Renal cortical epithelial cell (primary cell): ENCODE measurements at regions not wholly inside any gene's neighbourhood (a gene's known extent, or its start where the extent isn't known, plus 50 kb on each side); places are given as distances from the start of the nearest gene placed in this dataset.

Source experiments
- DNase-seq: peaks from one replicate; pipeline ENCODE4 v3.0.0-alpha.2; 2011; ENCODE audit warnings: low read depth

DNA sequence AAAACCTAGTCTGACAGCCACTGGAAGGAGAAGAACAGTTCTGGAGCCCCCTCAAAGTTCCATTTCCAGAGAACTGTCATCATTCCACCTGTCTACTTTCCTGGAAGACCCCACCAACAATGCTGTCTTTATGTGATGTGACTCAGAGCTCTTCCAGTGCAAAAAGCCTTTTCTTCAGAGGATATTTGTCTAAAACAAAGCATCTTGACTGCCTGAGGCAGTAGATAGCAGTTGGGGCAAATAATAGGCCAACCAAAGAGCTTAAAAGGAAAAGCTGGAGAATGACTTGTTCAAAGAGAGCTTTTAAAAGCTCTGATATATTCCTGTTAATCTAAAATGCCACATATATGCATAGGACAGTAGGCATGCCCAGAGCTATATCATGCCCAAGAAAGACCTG, 62.6 kb downstream of the MIS18A start:
- no peak for DNase-seq

DNA sequence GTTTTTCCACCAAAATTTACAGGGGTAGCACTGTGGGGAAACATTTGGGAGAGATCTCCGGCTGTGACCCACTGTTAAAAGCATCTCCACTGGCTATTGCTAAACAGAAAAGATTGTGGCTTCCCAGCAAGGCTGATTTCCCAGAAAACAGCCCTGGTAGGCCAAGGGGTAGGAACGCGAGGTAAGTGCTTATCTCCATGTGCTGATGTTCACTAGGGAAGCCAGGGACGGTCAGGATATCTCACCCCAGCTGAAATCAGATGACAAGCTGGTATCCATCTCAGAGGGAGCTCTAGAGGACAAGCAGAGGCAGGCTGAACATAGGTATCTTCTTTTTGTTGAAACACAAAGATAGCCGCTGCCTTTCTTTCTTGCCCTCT, 63.6 kb downstream of the MIS18A start:
- DNase-seq = no peak

DNA sequence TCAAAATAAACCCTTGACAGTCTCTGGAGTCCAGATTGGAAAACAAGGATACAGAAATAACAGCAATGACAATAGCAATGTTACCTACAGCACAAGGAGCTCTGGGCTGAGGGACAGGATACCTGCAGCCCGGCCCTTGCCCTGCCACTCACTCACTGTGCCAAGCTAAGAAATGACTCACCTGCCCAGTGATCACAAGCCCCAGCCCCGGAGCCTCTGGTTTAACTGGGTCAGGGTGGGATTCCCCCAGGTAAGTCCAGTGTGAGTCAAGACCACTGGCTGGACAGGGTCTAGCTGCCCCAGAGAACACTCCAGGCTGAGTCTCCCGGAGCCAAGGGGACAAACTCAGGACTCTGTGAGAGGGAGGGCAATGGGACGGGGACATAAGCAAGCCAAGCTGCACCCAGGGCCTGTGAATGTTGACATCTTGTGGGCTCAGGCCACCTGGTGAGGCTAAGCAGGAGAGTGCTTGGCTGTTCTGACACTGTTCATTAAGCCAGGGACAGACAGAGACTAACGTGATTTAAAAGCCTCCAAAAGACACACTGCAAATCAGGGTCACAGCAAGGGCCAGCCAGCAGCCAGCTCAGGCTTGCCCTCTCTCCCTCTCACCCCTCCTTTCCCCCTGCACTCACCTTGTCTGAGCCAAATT, 64.1 kb downstream of the MIS18A start:
- no peak for DNase-seq

DNA sequence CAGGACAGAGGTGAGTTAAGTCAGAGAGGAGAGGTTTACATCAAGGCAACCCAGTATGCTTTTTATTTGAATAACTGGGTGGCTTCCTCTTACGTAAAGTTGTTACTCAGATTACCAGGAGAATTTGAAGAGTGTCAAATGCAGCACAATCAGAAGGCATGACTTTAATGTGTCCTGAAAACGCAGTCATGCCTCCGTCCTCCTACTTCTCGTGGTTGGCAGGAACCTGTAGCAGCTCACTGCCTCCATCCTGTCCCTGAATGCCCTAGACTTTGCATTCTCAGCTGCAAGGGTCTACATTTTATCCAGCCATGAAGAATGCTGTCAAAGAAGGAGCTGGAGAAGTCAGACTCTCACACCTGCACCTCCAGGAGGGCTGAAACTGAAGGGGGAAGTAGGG, 66.7 kb downstream of the MIS18A start:
- DNase-seq = no peak

DNA sequence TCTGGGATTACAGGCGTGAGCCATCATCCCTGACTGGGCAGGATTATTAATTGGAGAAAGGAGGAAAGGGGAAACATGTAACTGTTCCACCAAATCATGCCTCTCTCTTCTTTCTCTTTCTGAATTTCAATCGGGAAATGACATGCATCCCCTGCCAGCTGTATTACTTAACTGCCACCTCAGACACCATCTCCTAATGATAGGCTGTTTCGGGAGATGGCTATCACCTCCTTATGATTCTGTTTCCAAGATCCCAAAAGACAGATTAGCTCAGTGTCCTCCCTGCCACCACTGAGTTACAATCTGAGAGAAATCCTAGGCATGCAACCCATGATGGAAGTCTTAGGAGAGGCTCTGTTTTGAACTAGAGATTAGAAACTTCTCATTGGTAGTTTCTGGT, 67.5 kb downstream of the MIS18A start:
- DNase-seq = no peak

DNA sequence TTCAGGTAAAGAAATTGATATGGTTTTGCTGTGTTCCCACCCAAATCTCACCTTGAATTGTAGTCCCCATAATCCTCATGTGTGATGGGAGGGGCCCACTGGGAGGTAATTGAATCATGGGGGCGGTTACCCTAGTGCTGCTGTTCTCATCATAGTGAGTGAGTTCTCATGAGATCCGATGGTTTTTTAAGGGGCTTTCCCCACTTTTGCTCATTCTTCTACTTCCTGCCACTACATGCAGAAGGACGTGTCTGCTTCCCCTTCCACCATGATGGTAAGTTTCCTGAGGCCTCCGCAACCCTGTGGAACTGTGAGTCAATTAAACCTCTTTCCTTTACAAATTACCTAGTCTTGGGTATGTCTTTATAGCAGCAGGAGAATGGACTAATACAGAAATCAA, 69.3 kb downstream of the MIS18A start:
- DNase-seq = no peak

DNA sequence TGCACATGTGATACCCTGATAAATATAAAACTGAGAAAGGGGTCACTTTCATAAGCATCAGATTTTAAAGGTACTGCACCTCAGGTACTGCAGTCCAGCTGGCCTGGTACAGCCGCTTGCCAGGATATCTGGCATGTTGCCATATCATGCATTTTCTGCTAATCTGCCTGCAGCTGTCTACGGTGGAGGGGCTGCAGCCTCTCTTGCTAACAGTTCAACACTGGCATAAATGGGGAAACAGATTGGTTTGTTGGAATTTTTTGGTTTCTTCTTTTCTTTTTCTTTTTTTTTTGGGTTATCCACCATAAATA, 71.5 kb downstream of the MIS18A start:
- DNase-seq = no peak

DNA sequence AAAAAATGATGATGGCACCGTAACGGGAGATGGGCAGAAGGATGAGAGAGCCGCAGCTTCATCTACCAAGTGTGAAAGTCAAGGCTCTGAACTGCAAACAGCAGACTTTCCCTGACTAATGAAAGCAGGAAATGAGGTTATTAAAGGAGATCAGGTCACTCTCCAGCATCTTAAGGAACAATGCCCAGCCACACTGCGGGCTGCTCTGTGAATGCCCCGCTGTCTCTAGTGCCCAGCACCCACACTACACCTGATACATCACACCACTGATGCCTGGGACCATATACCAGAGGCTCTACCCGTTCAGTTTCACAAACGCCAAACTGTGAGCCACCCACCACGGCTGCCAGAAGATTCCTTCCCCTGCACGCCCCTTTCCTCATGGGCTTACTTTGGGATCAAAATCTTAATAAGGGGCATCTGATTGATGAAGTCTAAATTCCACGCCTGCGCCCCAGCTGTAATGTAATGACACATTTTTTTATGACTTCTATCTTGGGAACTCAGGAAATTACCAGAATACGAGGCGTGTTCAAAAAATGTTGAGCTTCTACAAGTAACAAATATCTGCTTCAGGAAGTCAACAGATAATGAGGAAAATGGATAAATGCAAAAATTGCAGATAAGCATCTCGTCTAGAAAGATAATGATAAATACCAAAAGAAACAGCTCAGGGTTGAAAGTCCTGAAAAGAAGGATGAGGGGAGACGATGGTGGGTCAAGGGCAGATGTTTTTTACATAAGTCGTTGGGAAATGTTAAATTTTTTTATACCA, 72.0 kb downstream of the MIS18A start:
- no peak for DNase-seq

DNA sequence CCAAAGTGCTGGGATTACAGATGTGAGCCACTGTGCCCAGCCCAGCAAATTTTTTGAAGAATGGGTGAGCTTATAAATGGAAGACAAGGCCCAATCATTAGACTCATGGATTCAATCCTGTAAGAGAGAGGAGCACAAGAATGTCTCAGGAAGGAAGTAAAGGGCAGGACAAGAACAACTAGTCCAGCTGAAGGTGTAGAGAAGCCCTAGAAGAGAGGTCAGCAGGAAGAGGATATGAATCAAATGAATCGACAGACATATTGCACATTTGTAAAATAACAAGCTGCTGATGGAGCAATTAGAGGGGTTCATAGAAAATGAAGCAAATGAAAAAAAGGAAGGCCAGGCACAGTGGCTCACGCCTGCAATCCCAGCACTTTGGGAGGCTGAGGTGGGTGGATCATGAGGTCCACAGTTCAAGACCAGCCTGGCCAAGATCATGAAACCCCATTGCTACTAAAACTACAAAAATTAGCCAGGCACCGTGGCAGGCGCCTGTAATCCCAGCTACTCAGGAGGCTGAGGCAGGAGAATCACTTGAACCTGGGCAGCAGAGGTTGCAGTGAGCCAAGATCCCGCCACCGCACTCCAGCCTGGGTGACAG, 74.9 kb downstream of the MIS18A start:
- DNase-seq = no peak

DNA sequence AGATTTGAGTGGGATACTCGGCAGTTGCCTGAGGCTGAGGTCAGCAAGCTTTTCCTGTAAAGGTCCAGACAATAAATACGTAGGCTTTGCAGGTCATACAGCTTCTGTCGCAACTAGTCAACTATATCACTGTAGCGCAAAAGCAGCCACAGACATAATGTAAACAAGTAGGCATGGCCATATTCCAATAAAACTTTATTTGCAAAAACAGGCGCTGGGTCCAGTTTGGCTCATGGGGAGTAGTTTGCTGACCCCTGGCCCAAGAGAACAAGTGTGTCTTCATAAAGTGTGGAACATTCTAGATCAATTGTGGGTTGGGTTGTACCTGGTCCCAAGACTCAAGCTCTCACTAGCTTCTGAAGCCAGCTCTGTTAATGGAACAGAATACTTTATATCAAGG, 78.8 kb downstream of the MIS18A start:
- DNase-seq = no peak

DNA sequence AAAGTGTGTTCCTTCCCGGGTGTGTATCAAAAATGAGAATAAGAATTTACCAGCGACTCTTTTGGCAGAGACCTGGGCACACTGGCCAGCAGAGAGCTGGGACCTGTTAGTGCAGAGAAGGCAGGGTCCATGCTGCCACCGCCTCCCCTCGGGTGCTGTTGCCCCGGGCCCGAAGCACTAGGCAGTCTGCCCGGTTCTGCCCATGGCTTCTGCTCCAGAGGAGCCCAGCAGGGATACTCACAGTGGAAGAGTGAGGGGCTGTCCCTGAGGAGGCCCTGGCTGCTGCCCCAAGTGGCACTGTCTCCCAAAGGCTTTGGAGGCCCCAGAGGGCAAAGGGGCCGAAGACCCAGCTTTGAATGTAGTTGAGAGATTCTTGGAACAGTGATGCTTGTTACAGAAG, 80.5 kb downstream of the MIS18A start:
- DNase-seq = no peak

DNA sequence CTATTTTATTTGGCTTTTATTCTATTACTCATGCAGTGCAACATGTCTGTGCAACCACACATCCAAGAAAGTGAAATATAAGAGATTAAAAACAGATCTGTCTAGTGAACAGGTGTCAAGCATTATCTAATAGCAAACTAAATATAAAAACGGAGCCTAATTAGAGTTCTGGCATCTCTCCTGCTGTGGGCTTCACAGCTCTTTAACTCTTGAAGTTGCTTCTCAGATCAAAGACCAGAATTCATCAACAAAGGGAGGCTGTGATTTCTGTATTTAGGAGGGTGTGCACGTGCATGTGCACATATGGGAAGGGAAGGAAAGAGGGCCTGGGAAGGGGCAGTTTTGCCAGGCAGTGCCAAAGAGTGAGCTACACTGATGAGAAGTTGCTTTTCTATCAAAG, 81.0 kb downstream of the MIS18A start:
- DNase-seq = no peak

DNA sequence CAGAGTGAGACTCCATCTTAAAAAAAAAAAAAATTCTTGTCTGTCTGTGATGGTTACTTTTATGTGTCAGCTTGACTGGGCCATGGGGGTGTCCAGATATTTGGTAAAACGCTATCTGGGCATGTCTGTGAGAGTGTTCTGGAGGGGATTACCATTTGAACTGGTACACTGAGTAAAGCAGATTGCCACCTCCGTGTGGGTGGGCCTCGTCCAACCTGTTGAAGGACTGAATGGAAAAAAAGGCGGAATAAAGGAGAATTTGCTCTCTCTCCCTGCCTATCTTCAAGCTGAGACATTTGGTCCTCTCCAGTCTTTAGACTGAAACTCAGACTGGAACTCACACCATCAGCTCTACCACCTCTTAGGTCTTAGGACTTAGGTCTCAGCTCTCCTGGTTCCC, 82.8 kb downstream of the MIS18A start:
- no peak for DNase-seq

DNA sequence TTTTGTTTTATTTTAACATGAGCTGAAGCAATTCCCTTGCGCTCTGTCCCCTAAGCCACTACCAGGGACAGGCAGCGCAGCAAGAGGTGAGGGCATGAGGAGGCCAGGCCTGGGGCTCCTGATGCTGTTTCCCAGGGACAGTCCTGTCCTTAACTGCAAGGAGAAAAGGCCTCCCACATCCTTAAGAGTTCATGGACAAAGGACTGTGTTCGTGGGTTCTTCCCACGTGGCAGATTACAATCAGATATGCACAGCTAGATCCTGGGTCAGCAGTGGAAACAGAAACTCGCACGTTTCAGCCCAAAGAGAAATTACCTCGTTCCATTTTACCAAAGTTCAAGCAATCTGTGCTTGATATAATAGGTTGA, 85.8 kb downstream of the MIS18A start:
- DNase-seq = no peak

DNA sequence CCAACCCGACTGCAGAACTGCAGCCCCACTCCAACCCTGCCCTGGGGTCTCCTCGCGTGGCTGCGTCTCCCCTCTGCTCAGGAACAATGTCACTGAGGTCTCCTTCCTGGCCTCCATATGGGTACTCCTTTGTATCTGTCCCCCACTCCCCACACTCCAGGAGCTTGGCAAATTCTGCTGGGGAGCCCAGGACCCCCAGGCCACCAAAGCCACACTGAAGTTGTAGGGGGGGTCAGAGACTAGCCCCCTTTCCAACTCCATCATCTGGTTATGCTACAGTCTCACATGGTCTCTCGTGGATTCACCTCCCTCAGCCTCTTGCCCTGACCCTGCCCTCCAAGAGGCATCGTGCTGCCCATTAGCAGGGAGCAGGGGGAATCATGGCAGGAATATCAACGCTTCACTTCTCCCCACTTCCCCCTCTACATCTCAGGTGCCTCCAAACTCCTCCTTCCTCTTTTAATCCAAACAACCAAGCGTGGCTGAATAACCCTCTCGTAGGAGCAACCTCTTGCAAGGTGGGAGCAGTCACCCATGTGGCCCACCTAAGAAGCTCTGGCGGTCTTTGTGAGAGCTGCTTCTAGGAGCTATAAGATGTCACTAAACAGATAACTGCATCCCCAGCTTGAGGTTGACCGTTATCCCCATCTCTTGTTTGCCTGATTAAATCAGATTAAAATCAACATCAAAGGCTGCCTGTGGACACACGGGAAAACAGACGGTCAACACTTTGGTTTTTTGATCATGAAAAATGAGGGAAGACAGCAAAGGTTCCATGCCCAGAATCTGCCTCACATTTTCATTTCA, 86.4 kb downstream of the MIS18A start:
- no peak for DNase-seq

DNA sequence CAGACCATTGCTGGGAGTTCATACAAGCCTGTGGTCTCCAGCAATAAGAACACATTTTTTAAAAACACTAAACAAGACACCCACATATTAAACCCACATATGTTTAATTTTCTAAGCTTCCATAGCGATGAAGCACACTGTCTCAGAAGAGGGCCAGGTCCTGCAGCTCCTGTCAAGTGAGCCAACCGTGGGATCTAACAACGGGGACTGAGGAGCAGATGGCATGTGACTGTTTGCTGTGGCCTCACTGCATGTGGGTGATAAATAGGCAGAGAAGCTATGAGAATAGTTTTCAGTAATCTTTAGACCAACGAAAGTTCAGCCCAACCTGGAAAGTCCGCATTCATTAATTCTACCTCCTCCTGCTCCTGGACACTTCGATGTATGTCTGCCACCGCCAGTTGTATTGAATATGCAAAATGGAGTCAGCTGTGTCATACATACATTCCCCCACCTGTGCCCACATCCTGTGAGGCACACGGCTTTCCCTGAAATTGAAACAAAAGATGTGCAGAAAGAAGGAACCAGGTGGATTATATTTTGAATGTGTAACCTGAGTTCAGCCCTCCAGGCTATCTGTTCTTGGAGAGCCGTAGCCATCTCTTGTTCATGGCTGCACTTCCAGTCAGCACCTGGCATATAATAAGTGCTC, 88.2 kb downstream of the MIS18A start:
- DNase-seq = no peak

DNA sequence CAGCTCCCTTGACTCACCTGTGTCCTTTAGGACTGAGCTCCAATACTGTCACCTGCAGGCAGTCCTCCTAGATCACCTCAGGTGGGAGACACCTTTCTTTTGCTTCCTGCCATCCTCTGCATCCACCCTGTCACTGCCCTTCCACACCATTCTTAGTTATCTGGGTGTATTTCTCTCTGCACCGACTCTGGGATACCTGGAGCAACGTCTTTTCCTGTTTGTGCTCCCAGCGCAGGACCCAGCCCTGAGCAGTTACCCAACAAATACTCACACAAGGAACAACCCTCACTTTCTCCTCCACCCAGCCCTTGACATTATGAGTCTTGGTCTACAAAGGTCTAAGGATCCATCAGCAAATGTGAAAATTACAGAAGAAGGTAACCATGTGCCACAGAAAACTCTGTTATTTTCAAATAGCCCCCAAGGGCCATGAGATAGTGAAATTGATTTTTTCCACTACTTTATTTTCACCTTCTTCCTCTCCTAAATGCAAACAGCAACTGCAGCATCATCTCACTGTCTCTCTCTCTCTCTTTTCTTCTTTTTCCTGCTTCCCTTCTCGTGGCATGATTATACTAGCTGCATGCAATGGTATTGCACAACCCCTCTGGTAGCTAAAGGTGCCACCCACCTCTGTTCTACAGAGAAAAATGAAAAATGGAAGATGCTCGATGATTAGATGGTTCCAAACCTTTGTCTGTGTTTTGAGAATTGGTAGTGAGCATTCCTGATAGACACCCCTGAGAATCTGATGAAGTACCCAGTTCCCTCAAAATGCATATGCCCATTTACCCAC, 89.0 kb downstream of the MIS18A start:
- DNase-seq = no peak

DNA sequence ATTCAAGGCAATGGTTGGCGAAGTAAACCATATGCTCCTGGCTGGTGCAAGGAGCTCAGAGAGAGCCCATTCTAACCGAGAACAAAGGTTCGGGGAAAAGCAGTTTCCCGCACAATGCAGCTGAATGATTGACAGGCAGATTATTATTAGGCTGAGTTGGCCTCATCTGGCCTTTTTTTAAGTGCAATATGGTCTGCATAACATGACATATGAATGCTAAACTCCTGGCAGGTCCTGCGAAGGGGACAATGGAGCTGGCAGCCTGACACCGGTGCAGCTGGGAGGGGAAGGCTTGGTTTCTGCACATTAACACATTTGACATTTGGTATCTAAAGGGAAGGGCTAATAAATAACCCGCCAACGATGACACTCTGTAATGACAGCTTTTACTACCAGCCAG, 92.0 kb downstream of the MIS18A start:
- DNase-seq = no peak

DNA sequence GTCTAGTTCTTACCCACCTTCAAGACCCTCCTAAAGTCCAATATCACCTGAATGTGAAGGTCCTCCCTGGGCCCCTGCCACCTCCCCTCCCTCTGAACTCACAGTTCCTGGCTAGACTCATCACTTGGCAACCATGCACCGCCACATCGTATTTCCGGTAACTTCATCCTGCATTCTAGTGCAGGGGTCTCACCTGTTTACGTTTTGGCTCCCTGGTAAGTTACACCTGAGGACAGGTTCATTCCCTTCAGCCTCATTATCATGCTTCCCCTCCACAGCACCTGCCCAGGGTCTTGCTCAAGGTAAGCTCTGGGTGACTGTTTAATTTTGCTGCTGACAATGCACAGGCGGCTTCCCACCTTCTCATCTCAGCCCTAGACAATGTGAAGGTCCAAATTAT, 93.1 kb downstream of the MIS18A start:
- no peak for DNase-seq

DNA sequence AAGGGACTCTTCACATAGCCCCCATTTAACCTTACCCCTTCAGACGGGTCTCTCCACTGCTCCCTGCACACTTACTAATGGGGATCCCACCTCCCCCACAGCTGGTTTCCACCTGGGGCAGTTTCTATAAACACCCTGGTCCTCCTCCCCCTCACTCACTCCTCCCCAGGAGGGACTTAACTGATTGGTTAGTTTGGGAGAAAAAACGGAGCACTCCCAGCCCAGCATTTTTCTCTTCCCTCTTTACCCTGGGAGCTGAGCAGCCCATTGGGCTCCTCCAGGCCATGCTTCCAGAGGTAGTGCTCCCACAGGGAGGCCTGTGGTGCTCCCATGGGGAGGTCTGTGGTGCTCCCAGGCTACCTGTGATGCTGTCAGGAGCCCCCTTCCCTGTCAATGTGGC, 93.7 kb downstream of the MIS18A start:
- DNase-seq = no peak

DNA sequence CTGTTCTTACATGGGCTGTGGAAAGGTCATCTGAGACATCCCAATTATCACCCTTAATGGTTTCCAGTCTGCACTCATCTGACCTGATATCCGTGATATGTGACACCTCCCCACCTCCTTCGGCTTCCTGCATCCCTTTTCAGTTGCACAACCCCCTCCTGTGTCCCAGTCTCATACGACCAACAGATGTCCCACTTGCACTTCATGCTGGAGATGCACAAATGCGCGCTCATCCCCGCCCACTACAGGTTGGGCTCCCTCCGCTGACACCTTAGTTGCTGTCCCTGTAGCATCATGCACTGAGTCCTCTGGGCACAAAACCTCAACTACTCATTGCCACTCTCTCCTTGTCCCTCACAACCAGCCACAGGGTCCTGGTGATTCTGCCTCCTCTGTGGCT, 94.4 kb downstream of the MIS18A start:
- no peak for DNase-seq

DNA sequence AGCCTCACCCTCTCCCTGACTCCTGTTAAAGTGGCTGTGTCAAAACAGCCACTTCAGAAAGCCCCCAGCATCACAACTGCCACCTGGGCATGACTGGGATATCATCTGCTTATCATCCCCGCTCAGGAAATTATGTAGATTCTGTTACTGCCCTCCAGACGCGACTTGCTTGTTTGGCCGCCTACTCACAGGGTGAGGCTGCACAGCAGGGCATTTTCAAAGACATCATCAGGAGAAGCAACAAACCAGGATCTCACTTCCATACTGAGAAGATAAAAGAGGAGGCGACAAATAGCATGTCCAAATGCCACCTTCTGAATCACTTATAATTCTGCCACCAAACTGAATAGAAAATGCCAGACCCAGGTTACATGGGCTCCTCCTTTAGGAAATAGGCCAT, 94.8 kb downstream of the MIS18A start:
- DNase-seq = no peak
